NCI-H82 treated with DMSO at 0.1 percent for 48 hours (cell line): ENCODE measurements at regions not wholly inside any gene's neighbourhood (a gene's known extent, or its start where the extent isn't known, plus 50 kb on each side); places are given as distances from the start of the nearest gene placed in this dataset.

Source experiments
- DNase-seq: peaks from one replicate; lab custom pipeline; 2025; ENCODE audit not compliant: unreplicated experiment; lab: John Stamatoyannopoulos, UW

DNA sequence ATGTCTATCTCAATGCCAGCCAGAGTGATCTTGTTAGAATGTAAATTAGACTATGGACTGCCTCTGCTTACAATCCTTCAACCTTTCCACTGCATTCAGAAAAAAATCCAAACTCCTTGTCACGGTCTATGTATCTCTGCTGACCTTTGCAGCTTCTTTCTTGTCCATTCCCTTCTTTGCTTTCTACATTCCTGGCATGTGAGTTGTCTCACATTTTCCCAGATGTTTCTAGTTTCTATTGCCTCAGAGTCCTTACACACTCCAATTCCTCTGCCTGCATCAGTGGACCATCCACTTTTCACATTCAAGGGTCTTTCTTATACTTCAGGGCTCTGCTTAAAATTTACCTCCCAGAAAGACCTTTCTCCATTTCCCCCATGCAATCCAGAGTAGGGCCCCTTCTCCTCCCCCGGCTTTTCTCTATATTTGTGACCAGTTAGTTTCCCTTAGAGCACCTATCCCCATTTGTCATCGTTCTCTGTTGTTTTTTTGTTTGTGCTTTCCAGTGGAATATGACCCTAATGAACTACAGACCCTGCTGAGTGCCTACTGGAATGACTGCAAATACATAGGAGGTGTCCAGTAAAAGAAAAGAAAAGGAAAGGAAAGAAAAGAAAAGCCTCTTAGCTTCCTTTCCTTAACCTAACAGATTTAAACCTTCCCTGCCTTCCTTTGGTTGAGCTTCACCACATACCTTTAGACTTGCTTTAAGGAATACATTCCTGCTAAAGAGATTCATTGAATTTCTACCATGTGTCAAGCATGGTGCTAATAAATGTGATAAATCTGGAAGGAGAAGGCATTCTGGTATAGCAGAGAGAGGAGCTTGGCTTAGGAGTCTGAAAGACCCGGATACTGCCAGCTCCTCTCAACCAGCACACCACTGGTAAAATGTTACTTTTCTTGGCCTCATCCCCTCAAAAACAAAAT is 102.0 kb downstream of the DIRAS3 start:
- no peak for DNase-seq

DNA sequence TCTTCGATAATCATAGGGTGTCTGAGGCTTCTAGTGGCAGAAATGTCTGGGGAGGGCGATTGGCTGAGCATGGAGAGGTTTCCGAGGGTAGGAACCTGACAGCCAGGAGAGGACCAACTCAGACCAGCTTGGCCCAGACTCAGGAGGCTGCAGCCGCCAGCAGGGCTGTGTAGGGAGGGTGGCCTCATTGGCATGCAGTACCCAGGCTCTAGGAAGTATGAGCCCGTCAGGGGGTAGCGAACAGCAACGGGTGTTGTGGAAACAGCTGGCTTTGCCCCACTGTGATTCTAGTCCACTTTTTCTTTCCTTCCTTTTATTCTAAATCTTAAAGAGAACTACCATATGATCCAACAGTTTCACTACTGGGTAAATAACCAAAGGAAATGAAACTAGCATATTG is 103.3 kb downstream of the DIRAS3 start:
- DNase-seq, result no peak

DNA sequence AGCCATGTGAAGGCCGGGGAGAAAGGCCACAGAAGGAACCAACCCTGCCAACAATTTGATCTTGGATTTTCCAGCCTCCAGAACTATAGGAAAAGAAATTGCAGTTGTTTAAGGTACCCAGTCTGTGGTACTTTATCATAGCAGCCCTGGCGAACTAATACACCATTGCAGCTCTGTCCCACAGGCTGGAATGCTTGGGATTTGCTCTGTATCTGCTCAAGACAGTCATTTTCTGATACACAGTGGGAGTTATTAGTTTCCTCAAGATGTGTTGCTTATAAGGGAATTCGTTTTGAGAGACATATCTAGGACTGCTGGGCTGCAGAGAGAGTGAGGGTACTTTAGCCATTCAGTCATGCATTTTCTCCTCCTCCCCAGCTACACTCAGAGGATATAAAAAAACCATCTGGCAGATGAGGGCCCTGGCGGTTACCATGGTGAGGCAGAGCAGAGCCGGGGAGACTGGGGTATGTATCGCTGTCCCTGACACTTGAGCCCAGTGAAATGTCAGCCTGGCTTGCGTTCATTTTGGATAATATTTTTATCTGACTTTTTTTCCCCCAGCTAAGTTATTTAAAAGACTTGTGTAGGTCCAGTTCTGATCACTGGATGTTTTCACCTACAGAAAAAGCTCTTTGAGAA is 104.6 kb downstream of the DIRAS3 start:
- DNase-seq, result peak; percentile 61

GRCh38 chr1:67942274-67942673 is 108.2 kb downstream of the DIRAS3 start:
- DNase-seq, result no peak

- DNase-seq, result no peak
Measured at GRCh38 chr1:67941746-67942145, 108.5 kb upstream of the GNG12 start.

DNA sequence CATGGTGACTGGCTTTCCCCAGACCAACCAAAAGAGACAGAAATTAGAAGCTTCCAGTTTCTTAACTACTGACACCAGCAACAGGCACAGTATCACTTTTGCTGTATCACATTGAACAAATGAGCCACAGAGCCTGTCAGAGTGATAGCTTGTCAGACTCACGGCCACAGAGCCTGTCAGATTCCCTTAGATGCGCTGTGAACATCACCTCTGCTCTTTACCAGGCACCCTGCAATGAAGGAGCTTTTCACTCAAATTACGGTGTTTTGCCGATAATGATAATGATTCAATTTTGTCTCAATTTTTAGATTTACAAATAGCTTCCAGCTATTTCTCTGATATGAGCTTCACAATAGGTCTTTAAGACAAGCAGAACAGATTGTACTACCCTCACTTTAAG is 107.9 kb upstream of the GNG12 start:
- no peak for DNase-seq

DNA sequence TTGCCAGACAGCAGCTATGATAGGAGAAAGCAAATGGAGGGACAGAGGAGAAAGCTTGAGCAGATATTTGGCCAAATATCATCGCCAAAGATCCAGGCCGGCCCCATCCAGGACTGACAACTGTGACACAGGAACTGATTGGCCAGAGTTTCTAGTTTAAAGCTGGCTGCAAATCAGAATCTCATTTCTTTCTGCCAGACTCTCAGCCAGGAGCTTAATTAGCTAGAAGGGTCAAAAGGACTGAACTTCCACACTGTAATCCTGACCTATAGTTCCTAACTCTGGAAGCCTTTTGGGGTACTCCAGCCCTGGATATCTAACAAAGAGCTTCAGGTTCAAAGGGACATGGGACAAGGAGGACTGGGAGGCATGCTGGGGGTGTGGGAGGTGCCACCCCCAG is 106.7 kb upstream of the GNG12 start:
- no peak for DNase-seq

- peak; percentile 19 for DNase-seq
Measured at GRCh38 chr1:67939186-67939743, 106.0 kb upstream of the GNG12 start.

DNA sequence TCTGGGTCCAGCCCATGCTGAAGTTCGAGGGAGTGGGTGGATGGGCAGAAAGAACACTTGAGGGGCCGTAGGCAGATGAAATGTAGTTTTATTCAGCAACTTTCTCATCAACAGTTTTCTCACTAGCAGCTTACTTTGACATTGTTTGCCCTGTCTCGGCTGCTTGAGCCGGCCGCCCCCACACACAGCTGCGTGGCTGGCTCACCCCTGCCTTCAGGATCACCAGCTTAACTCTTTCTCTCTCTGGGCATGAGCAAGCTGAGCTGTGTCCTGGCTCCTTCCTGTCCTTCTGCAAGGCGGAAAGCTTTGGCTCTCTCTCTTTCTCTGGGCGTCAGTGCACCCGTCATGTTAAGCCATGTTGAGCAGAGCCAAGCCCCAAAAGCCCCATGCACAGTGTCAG is 104.4 kb upstream of the GNG12 start:
- DNase-seq, result no peak

DNA sequence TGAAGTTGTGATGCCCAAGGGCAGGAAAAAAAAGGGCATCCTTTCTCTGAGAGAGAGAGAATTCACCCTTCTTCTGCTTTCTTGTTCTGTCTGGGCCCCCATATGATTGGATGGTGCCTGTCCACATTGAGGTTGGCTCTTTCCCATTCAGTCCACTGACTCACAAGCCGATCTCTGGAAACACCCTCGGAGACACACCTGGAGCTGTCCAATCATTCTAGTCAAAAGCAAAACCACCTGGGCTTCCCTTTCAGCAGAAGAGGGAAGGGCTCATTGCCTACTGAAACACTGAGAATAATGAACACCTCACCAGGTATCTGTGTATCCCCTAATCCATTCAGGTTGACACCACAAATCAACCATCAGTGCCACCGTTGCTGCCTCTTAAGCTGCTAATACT is 103.7 kb upstream of the GNG12 start:
- DNase-seq, result no peak

- DNase-seq, result no peak
Measured at GRCh38 chr1:67935560-67935959, 102.3 kb upstream of the GNG12 start.

DNA sequence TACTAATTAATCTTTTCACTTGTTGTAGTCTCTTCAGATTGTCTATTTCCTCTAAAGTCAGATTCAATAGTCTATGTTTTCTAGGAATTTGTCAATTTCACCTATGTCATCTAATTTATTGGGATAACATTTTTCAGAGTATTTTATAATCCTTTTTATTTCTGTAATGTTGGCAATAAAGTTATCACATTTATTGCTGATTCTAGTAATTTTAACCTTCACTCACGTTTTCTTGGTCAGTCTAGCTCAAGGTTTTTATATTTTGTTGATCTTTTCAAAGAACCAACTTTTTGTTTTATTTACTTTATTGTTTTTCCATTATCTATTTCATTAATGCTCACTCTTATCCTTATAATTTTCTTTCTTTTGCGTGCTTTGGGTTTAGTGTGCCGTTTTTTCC is 97.9 kb upstream of the GNG12 start:
- no peak for DNase-seq

DNA sequence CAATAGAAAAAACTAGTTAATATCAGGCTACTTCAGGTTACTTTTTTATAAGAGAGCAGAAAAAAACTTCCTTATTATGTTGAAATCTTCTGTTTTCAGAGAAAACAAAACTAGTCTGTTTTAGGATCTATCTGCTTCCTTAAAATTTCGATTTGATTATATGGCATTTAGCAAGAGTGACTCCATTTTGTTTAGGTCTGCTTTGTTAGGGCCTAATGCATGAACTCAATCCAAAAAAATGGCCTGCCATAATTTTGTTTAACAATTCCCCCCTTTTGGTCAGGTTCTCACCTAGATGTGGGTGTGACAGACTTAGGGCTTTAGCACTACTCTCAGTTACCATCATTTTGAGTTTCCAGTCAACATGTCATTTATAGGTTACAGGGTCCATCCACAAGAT is 89.8 kb upstream of the GNG12 start:
- no peak for DNase-seq

DNA sequence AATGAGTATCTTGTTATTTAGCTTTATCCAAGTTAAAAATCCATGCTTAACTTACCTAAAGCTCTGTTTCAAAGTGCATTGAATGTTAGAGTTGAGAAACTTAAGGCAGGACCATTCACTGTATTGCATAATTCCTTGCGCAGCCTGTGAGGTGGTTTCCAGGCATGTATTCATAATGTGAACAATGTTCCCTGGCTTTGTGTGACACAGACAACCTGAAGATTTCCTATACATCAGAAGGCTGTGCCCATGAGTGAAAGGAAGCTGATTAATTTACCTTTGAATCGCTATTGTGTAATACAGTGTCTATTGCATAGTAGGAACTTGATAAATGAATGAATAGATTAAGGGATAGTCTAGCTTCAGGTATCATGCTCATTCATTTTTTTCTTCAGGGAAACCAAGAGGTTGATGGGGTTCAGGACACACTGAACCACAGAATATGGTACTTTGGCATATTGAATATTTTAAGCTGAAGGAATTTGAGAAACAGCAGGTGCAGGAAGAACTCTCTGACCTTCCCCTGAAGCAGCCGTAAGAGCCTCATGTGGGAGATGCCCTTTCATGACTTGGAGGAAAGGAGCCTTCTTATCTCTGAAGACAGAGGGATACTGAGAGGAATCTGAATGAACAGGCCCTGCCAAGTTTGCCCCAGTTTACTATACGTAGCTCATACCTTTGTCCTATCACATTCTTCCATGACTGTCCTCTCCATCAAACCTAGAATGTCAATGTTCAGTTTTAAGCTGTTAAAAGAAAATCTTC is 88.6 kb upstream of the GNG12 start:
- no peak for DNase-seq

DNA sequence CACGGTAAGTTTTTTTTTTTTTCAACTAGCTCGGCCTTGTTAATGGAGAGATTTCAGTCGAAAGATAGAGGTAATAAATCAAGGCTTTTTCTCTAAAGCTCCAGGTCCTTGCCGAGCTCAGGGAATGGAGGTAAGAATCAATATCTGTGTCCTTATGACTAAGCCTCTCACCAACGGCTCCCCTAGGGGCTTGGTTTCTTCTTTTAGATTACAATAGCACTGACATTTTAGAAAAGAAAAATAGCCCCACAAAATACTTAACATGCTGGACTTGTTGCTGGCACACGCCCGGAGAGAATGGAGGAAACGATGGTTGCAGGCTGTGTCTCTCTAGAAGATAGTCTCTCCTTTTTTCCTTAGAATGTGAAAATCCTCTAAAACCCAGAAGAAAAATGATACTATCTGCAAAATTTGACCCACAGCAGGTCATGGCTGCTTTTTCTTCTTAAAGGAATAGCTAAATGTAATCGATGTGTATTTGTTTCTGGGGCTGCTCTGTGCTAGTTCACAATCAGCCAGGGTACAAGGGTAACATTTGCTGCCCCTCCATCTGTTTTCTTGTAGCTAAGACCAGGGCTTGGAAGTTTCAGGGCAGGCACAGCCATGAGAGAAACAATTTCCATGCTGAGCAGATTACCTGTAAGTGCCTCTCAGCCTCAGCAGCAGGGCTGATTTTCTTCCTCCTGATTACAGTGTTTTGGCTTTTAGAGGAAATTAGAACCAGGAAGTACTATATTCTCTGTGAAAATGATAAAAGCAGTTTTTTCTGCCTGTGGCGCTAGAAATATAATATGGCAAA is 86.2 kb upstream of the GNG12 start:
- peak; percentile 32 for DNase-seq

DNA sequence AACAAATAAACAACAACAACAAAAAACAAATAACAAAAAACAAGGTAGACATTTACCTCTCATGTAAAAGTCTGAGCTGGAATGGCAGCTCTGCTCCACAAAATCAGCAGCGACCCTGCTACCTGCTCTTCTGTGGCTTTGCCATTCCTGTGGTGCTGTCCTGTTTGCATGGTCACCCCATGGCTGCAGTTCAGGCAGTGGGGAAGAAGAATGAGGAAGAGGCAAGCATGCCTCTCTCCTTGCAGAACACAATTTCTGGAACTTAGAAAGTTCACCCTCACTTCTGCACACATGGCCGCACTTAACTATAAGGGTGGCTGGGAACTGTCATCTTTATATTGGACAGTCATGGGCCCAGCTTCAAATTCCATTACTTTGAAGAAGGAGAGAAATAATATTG is 84.8 kb upstream of the GNG12 start:
- no peak for DNase-seq

GRCh38 chr1:67917006-67917405 is 83.7 kb upstream of the GNG12 start:
- no peak for DNase-seq

DNA sequence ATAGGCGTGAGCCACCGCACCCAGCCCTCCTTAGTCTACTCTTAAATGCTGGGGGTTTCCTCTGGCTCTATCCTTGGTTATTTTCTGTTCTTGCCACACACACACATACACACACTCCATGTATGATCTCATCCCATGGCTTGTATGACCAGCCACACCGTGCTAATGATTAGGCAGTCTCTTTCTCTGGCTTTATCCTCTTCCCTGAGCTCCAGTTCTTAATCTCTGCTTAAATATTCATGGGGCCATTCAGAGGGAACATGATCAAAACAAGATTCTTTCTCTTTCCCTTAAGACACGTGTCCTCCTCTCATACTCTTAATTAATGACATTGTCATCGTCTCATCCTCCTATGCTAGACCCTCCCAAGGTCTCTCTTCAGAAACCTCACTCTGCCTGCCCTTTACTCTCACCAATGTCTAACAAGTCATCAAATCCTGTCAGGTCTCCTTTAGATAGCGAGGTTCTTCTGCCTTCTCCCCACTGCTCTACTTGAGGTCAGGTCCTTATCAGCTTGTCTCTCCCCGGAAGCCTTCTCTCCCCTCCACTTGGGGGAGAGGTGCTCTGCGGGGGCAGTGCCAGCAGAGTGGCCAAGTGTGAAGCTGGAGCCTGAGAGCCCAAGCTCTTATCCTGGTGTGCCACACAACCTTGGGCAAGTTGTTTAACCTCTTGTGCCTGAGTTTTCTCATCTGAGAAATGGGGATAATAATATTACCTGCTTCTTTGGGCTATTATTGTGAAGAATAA is 83.0 kb upstream of the GNG12 start:
- peak; percentile 29 for DNase-seq

GRCh38 chr1:67909776-67910175 is 76.5 kb upstream of the GNG12 start:
- no peak for DNase-seq
